ENCODE measurements at regions not wholly inside any gene's neighbourhood (a gene's known extent, or its start where the extent isn't known, plus 50 kb on each side); places are given as distances from the start of the nearest gene placed in this dataset.
A peak's percentile ranks its signal among the peaks of the same experiment; 100 is the strongest.

DNA sequence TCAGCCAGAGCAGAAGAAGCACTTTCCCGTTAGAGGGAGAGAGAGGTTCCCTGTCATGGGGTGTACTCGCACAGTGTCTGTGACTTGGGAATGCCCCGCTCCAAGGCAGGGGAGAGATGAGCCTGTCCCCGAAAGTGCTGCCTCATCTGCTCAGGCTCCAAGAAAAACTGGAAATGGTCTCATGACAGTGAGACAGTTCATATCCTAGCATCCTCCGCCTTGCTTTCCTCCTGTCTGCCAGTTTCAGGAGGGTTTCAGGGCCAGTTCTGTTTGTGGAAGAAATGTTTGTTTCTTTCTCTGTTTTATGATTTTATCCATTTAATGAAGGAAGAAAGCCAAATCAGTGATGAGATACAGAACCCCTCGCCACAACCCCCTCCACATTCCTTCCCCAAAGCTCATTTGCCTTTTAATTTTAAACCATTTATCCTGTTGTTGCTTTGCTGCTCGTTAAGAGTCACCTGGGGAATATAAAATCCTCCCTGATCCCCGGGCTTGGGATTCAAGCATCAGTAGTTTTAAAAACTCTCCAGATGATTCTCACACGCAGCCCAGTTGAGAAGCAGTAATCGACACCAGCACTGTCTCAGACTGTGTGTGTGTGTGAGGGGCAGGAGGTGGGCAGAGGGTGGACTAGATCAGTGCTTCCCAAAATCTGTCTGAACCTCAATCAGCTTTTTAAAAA is 144.6 kb upstream of the UBL3 start:
- Histone ChIP-seq H2AFZ (ENCODE audit: low read length) (no peak overlapping the region), H3K4me2 (ENCODE audit: low read length) (no peak overlapping the region), H3K79me2 (ENCODE audit: insufficient read depth, low read depth, low read length) (no peaks in the 10 kb centered on the region), H3K27ac (ENCODE audit: low read depth, low read length, poor library complexity, severe bottlenecking) (no peak overlapping the region), H3K9me3 (ENCODE audit: low read length) (no peaks in the 10 kb centered on the region), H3K36me3 (ENCODE audit: insufficient read depth, low read length) (no peaks in the 10 kb centered on the region), H4K20me1 (ENCODE audit: insufficient read depth, low read length) (no peaks in the 10 kb centered on the region), H3K4me3 (ENCODE audit: low read depth, low read length, poor library complexity, severe bottlenecking) (no peak overlapping the region), H3K9me2 (ENCODE audit: insufficient read depth, low read length) (no peaks in the 10 kb centered on the region), H3K4me1 (ENCODE audit: insufficient read depth, low read length, poor library complexity, severe bottlenecking) (no peaks in the 10 kb centered on the region)
- no TSS peak for BruUV-seq (replicated peaks)
- POLR2A ChIA-PET = interaction anchor here (0.5 to 0.8 kb wide), 2 partner anchors 34 to 229 kb away, joined by 3 read pairs; no protein-coding TSS in a partner anchor
- DNase-seq (ENCODE audit: low spot score) = no peak
- no peak for TF ChIP-seq EZH2phosphoT487 (IDR thresholded peaks at IDR 0.05; ENCODE audit: borderline replicate concordance, low read depth, low read length)
- TF ChIP-seq, protein P1, sequence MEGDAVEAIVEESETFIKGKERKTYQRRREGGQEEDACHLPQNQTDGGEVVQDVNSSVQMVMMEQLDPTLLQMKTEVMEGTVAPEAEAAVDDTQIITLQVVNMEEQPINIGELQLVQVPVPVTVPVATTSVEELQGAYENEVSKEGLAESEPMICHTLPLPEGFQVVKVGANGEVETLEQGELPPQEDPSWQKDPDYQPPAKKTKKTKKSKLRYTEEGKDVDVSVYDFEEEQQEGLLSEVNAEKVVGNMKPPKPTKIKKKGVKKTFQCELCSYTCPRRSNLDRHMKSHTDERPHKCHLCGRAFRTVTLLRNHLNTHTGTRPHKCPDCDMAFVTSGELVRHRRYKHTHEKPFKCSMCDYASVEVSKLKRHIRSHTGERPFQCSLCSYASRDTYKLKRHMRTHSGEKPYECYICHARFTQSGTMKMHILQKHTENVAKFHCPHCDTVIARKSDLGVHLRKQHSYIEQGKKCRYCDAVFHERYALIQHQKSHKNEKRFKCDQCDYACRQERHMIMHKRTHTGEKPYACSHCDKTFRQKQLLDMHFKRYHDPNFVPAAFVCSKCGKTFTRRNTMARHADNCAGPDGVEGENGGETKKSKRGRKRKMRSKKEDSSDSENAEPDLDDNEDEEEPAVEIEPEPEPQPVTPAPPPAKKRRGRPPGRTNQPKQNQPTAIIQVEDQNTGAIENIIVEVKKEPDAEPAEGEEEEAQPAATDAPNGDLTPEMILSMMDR (conservative IDR thresholded peaks at IDR 0.05; ENCODE audit: low read length) = no peak
- intact Hi-C loops (cut with micrococcal nuclease; ENCODE audit: unreplicated experiment) = no loop called here
- CTCF ChIA-PET (ENCODE audit: unreplicated experiment) = no interaction called here

GRCh38 chr13:29993716-29994488 is 143.5 kb upstream of the UBL3 start:
- POLR2A ChIA-PET = interaction anchor here (0.8 kb wide), 1 partner anchor 35 kb away, joined by 3 read pairs; no protein-coding TSS in a partner anchor
- Histone ChIP-seq H3K4me3 (ENCODE audit: low read depth, low read length, poor library complexity, severe bottlenecking) (no peak overlapping the region), H3K4me1 (ENCODE audit: insufficient read depth, low read length, poor library complexity, severe bottlenecking) (no peaks in the 10 kb centered on the region), H4K20me1 (ENCODE audit: insufficient read depth, low read length) (no peaks in the 10 kb centered on the region), H3K9me3 (ENCODE audit: low read length) (no peaks in the 10 kb centered on the region), H3K4me2 (ENCODE audit: low read length) (no peak overlapping the region), H3K9me2 (ENCODE audit: insufficient read depth, low read length) (no peaks in the 10 kb centered on the region), H3K79me2 (ENCODE audit: insufficient read depth, low read depth, low read length) (no peaks in the 10 kb centered on the region), H2AFZ (ENCODE audit: low read length) (no peak overlapping the region), H3K36me3 (ENCODE audit: insufficient read depth, low read length) (no peaks in the 10 kb centered on the region), H3K27ac (ENCODE audit: low read depth, low read length, poor library complexity, severe bottlenecking) (no peak overlapping the region)
- BruUV-seq (replicated peaks) = no TSS peak
- CTCF ChIA-PET (ENCODE audit: unreplicated experiment) = no interaction called here
- no peak for DNase-seq (ENCODE audit: low spot score)
- TF ChIP-seq EZH2phosphoT487 (IDR thresholded peaks at IDR 0.05; ENCODE audit: borderline replicate concordance, low read depth, low read length) = no peak
- TF ChIP-seq, protein P1 (conservative IDR thresholded peaks at IDR 0.05; ENCODE audit: low read length) = no peak
- intact Hi-C loops (cut with micrococcal nuclease; ENCODE audit: unreplicated experiment) = no loop called here

DNA sequence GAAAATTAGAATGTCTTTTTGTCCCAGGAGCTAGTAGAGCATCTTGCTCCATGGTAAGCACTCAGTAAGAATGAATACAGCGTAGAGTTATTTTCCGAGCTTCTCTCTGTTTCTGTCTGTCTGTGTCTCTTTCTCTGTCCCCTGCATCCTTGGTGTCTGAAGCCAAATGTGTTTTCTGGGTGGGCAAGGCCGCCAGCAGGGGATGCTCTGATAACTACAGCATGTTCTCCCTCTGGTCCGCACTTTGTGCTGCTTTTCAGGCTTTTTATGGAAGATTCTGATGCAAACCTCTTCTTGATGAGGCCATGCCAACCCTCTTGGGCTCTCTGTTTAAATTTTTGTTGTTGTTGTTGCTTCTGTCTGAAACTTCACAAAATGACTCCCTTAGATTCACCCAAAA is 142.8 kb upstream of the UBL3 start:
- Histone ChIP-seq H3K4me1 (ENCODE audit: insufficient read depth, low read length, poor library complexity, severe bottlenecking) (no peaks in the 10 kb centered on the region), H3K4me3 (ENCODE audit: low read depth, low read length, poor library complexity, severe bottlenecking) (no peak overlapping the region), H2AFZ (ENCODE audit: low read length) (no peak overlapping the region), H3K79me2 (ENCODE audit: insufficient read depth, low read depth, low read length) (no peaks in the 10 kb centered on the region), H3K27ac (ENCODE audit: low read depth, low read length, poor library complexity, severe bottlenecking) (no peak overlapping the region), H3K9me2 (ENCODE audit: insufficient read depth, low read length) (no peaks in the 10 kb centered on the region), H3K36me3 (ENCODE audit: insufficient read depth, low read length) (no peaks in the 10 kb centered on the region), H3K4me2 (ENCODE audit: low read length) (no peak overlapping the region), H4K20me1 (ENCODE audit: insufficient read depth, low read length) (no peaks in the 10 kb centered on the region), H3K9me3 (ENCODE audit: low read length) (no peaks in the 10 kb centered on the region)
- intact Hi-C loops (cut with micrococcal nuclease; ENCODE audit: unreplicated experiment) = no loop called here
- ChIA-PET POLR2A (no interaction called here), CTCF (ENCODE audit: unreplicated experiment) (no interaction called here)
- no TSS peak for BruUV-seq (replicated peaks)
- TF ChIP-seq, protein P1 (conservative IDR thresholded peaks at IDR 0.05; ENCODE audit: low read length) = 0 out of 2 replicates have a peak, but pooled peaks have one; percentile 11
- TF ChIP-seq EZH2phosphoT487 (IDR thresholded peaks at IDR 0.05; ENCODE audit: borderline replicate concordance, low read depth, low read length) = no peak
- no peak for DNase-seq (ENCODE audit: low spot score)

Data from OCI-LY7 (cell line).